ENCODE measurements at regions not wholly inside any gene's neighbourhood (a gene's known extent, or its start where the extent isn't known, plus 50 kb on each side); places are given as distances from the start of the nearest gene placed in this dataset.

- no peak for TF ChIP-seq PATZ1 (CRISPR knock-in tag; IDR thresholded peaks at IDR 0.05; ENCODE audit: borderline replicate concordance)
- no peak for TF ChIP-seq OSR1 (CRISPR knock-in tag; IDR thresholded peaks at IDR 0.05)
- no peak for TF ChIP-seq ZFP3 (CRISPR knock-in tag; IDR thresholded peaks at IDR 0.05)
- no peak for TF ChIP-seq ZNF8 (CRISPR knock-in tag; IDR thresholded peaks at IDR 0.05)
- no peak for TF ChIP-seq TCF4 (CRISPR knock-in tag; IDR thresholded peaks at IDR 0.05; ENCODE audit: borderline replicate concordance)
- TF ChIP-seq CSDC2 (CRISPR knock-in tag; IDR thresholded peaks at IDR 0.05) = no peak
- no peak for TF ChIP-seq ARNTL (CRISPR knock-in tag; IDR thresholded peaks at IDR 0.05; ENCODE audit: borderline replicate concordance, low read depth)
- no peak for TF ChIP-seq RARB (CRISPR knock-in tag; IDR thresholded peaks at IDR 0.05)
- TF ChIP-seq ISL1 (CRISPR knock-in tag; IDR thresholded peaks at IDR 0.05) = no peak
- no peak for TF ChIP-seq CSRNP3 (CRISPR knock-in tag; IDR thresholded peaks at IDR 0.05)
- no peak for TF ChIP-seq CREB5 (CRISPR knock-in tag; IDR thresholded peaks at IDR 0.05; ENCODE audit: low read depth)
- no peak for TF ChIP-seq ZFP30 (CRISPR knock-in tag; IDR thresholded peaks at IDR 0.05)
Measured at GRCh38 chr20:60570481-60571277, 612.5 kb downstream of the CDH26 start.
